ENCODE measurements at regions not wholly inside any gene's neighbourhood (a gene's known extent, or its start where the extent isn't known, plus 50 kb on each side); places are given as distances from the start of the nearest gene placed in this dataset.

DNA sequence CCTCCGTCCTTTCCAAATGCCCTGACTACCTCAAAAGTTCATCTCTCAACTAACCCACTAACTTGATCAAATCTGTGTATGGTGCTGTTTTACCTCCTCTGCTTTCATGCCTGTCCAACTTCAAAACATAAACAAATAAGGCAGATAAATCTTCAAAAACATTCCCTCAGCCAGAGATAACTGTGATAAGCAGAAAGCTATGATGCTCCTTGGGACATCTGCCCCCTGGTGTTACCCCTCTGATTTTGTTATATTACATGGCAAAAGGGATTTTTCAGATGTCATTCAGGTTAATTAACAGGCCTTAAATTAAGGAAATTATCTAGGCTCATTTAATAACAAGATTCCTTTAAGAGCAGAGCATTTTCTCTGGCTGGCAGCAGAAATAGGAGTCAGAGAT, 810.8 kb upstream of the CHAC2 start:
- no peaks in the 10 kb centered on the region for H3K36me3 Mint-ChIP-seq
- no peaks in the 10 kb centered on the region for H3K4me1 Mint-ChIP-seq
- DNase-seq (no peak), ATAC-seq (no peak)
- POLR2A ChIA-PET = no interaction called here
- H3K9me3 Mint-ChIP-seq = peaks cover 0 to 22% (median 6%) of the 10 kb centered on the region in 9 donors
- H3K4me3 Mint-ChIP-seq = no peak overlapping the region
- no peak overlapping the region for H3K27ac Mint-ChIP-seq
- H3K27me3 Mint-ChIP-seq = no peaks in the 10 kb centered on the region

DNA sequence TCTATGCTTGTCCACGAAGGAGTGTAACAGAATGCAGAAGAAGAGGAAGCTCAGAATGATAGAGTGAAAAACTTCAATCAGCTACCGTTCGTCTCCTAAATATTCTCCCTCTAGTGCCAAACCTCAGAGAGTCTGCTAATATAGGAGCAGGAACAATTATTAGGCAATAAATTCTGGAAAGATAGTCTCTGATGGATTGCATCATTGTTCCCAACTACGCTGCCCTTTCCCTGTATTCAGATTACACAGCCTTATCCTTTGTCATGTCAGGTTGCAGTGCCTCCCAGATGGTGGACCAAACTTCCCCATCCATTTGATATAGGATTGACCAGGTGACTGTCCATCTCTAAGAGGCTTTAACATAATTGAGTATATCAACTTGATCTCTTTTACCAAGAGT, 811.5 kb upstream of the CHAC2 start:
- Mint-ChIP-seq H3K4me1 (no peaks in the 10 kb centered on the region), H3K4me3 (no peak overlapping the region), H3K36me3 (no peaks in the 10 kb centered on the region), H3K27ac (no peak overlapping the region), H3K9me3 (peaks cover 0 to 20% (median 5%) of the 10 kb centered on the region in 9 donors), H3K27me3 (no peaks in the 10 kb centered on the region)
- DNase-seq (no peak), ATAC-seq (no peak)
- POLR2A ChIA-PET = no interaction called here

DNA sequence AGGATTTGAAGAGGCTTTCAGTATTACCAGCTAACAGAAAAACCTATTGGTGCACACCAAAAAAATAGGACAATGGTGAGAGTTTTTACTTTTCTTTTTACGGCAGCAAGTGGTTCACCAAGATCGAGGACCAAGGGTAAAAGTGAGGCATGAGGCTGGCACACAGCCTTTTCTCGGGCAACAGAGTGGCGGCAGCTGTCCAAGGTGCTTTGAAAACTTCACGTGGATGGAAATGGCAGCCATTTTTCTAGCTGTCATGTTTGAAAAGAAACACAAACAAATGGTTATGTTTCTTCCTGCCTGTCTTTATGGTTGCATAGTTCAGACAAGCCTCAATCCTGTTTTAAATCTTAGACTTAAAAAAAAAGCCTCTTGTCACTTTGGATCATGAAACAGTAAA, 812.5 kb upstream of the CHAC2 start:
- Mint-ChIP-seq H3K4me1 (no peaks in the 10 kb centered on the region), H3K9me3 (peaks cover 0 to 13% (median 6%) of the 10 kb centered on the region in 9 donors), H3K27ac (no peak overlapping the region), H3K27me3 (no peaks in the 10 kb centered on the region), H3K4me3 (no peak overlapping the region), H3K36me3 (no peaks in the 10 kb centered on the region)
- no peak for ATAC-seq
- no peak for DNase-seq
- POLR2A ChIA-PET = no interaction called here

DNA sequence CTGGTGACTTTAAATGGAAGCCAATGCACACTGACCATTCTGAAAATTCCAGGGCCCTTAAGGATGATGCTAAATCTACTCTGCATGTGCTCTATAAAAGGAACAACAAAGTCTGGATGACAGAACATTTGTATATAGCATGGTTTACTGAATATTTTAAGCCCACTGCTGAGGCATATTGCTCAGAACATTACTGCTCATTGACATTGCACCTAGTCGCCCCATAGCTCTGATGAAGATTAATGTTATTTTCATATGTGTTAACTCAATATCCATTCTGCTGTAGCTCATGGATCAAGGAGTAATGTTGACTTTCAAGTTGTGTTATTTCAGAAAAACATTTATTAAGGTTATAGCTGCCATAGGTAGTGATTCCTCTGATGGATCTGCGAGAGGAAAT, 827.5 kb upstream of the CHAC2 start:
- no peaks in the 10 kb centered on the region for H3K4me1 Mint-ChIP-seq
- POLR2A ChIA-PET = no interaction called here

DNA sequence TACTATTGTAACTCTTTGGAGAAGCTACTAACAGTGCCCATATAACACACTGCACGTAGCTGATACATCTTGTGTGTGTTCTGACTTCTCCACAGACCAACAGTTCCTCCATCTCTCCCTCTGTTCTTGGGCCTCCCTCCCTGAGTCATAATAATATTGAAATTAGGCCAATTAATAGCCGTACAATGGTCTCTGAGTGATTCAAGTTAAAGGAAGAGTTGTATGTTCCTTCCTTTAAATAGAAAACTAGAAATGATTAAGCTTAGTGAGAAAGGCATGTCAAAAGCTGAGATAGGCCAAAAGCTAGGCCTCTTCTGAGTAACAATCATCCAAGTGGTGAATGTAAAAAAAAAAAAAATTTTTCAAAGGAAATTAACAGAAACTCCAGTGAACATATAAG, 828.4 kb upstream of the CHAC2 start:
- no peak for ATAC-seq
- Mint-ChIP-seq H3K4me3 (no peak overlapping the region), H3K27me3 (no peaks in the 10 kb centered on the region), H3K4me1 (no peaks in the 10 kb centered on the region), H3K36me3 (no peaks in the 10 kb centered on the region), H3K9me3 (peaks cover 0 to 3% (median 0%) of the 10 kb centered on the region in 9 donors), H3K27ac (no peak overlapping the region)
- POLR2A ChIA-PET = no interaction called here
- no peak for DNase-seq

More for the DNA sequence above, 827.5 kb upstream of the CHAC2 start:
- H3K27ac Mint-ChIP-seq = no peak overlapping the region
- H3K9me3 Mint-ChIP-seq = peaks cover 0 to 3% (median 0%) of the 10 kb centered on the region in 9 donors
- H3K36me3 Mint-ChIP-seq = no peaks in the 10 kb centered on the region
- H3K4me3 Mint-ChIP-seq = no peak overlapping the region
- DNase-seq = no peak
- no peaks in the 10 kb centered on the region for H3K27me3 Mint-ChIP-seq
- ATAC-seq = no peak

DNA sequence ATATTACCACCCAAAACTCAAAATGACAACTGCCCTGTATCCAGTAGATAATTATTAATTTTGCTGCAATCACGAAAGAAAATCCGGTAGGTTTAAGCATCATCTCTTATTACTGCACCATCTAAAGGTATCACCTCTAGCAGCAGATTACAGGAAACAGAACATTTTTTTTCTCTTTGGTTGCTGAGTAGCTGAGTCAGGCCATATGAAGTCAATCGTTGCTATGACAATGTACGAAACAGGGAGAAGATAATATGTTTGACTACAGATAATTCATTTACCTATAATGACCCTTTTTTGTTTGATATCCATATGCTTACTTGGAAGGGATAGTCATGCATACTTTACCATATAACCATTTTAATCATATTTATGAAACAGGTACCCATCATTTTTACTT, 831.6 kb upstream of the CHAC2 start:
- Mint-ChIP-seq H3K4me3 (no peak overlapping the region), H3K27ac (no peak overlapping the region), H3K27me3 (no peaks in the 10 kb centered on the region), H3K36me3 (no peaks in the 10 kb centered on the region), H3K4me1 (no peaks in the 10 kb centered on the region), H3K9me3 (peaks cover 0 to 15% (median 0%) of the 10 kb centered on the region in 9 donors)
- POLR2A ChIA-PET = no interaction called here
- DNase-seq = no peak
- no peak for ATAC-seq

DNA sequence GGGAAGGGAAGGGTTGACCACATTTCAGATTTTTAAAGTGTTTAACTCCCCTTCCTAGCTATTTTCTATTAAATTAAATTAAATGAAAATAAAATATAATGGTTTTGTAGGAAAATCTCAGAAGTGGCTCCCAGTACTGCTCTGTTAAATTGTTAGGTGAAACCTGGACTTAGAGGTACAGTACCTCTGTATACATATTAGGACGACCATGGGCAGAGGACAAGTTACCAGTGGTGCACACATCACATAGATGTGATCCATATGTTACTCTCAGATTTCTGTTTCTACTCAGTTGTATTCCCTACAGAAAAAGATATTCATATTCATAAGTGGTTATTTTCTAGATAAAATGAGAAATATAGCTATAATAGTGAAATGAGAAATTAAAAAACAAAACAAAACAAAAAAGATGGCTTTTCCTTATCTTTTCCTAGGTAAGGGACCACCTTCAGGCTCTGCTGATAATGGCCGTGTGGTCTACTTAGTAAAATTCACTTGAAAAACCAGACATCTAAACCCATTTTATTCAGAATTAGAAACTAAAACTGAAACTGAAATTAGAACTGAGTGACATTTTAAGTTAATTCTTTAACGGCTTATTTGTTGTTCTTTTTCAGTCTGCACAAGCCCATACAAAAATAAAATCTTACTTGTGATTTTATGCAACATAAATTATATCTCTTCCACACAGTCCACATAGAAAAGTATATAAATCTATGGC, 832.5 kb upstream of the CHAC2 start:
- peaks cover 0 to 19% (median 5%) of the 10 kb centered on the region in 9 donors for H3K9me3 Mint-ChIP-seq
- H3K4me1 Mint-ChIP-seq = no peaks in the 10 kb centered on the region
- H3K4me3 Mint-ChIP-seq = no peak overlapping the region

DNA sequence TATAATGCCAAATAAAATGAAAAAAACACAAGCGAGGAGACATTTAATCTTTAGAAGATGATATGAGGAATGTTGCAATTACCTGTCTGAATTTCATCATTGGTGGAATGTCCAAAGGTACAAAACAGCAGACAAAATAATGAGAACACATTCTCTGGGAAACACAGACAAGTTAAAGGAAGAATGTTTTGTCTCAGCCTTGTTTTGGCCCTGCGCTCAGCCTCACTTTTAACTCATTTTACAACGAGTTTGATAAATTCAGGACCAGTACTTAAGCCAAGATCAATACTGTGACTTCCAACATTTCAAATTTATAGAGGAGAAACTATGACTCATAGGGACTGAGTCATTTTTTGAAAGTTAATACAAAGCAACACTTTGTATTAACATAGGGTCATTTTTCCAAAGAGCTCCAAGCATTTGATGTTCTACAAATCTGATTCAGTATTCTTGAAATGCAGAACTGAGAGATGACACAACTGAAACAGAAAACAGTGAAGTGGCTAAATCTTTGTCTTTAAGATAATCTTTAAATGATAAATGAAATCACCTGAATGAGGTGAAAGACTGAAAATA, 833.2 kb upstream of the CHAC2 start:
- Mint-ChIP-seq H3K9me3 (peaks cover 0 to 19% (median 5%) of the 10 kb centered on the region in 9 donors), H3K27ac (no peak overlapping the region), H3K36me3 (no peaks in the 10 kb centered on the region), H3K4me1 (no peaks in the 10 kb centered on the region), H3K27me3 (no peaks in the 10 kb centered on the region), H3K4me3 (no peak overlapping the region)
- ATAC-seq (no peak), DNase-seq (no peak)
- POLR2A ChIA-PET = no interaction called here

More for the DNA sequence above, 832.5 kb upstream of the CHAC2 start:
- ATAC-seq (no peak), DNase-seq (no peak)
- Mint-ChIP-seq H3K27ac (no peak overlapping the region), H3K27me3 (no peaks in the 10 kb centered on the region), H3K36me3 (no peaks in the 10 kb centered on the region)
- POLR2A ChIA-PET = no interaction called here

DNA sequence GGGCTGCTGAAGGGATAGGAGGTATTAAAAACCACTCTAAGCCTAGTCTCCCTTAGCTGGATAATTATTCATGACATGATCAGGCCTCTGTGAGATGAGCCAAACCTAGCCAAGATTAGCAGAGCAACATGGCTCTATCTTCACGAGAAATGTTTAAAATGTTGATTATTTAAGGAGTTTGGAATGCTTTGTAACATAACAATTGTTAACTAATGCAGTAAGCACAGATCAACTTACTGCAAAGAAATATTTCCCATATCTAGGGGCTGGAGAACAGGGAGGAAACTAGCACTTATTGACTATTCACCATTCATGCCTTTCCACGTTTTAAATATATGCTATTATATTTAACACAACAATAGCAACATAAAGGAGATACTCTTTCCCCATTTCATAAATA, 833.7 kb upstream of the CHAC2 start:
- no peak overlapping the region for H3K4me3 Mint-ChIP-seq
- H3K9me3 Mint-ChIP-seq = peaks cover 0 to 19% (median 8%) of the 10 kb centered on the region in 9 donors
- POLR2A ChIA-PET = no interaction called here
- ATAC-seq (no peak), DNase-seq (no peak)
- H3K27me3 Mint-ChIP-seq = no peaks in the 10 kb centered on the region
- H3K36me3 Mint-ChIP-seq = no peaks in the 10 kb centered on the region
- H3K4me1 Mint-ChIP-seq = no peaks in the 10 kb centered on the region
- no peak overlapping the region for H3K27ac Mint-ChIP-seq

DNA sequence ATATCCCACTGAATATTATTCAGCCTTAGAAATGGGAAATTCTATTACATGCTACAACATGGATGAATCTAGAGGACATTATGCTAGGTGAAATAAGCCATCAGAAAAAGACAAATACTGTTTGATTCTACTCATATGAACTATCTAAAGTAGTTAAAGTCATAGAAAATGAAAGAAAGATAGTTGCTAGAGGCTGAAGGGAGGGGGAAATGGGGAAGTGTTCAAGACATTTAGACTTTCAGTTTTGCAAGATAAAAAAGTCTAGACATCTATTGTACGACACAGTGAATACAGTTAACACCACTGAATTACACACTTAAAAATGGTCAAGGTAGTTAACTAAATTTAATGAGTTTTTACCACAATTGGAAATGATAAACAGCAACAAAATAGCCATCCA, 835.9 kb upstream of the CHAC2 start:
- ATAC-seq (no peak), DNase-seq (no peak)
- POLR2A ChIA-PET = no interaction called here
- Mint-ChIP-seq H3K36me3 (no peaks in the 10 kb centered on the region), H3K27me3 (no peaks in the 10 kb centered on the region), H3K9me3 (peaks cover 0 to 23% (median 8%) of the 10 kb centered on the region in 9 donors), H3K4me3 (no peak overlapping the region), H3K4me1 (no peaks in the 10 kb centered on the region), H3K27ac (no peak overlapping the region)

DNA sequence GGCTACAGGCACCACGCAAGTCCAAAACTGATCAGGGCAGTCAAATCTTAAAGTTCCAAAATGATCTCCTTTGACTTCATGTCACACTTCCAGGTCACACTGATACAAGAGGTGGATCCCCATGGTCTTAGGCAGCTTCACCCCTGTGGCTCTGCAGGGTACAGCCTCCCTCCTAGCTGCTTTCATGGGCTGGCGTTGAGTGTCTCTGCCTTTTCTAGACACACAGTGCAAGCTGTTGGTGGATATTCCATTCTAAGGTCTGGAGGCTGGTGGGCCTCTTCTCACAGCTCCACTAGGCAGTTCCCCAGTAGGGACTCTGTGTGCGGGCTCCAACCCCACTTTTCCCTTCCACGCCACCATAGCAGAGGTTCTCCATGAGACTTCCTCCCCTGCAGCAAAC, 838.2 kb upstream of the CHAC2 start:
- Mint-ChIP-seq H3K4me1 (no peaks in the 10 kb centered on the region), H3K9me3 (peaks cover 0 to 23% (median 8%) of the 10 kb centered on the region in 9 donors), H3K36me3 (no peaks in the 10 kb centered on the region), H3K27me3 (no peaks in the 10 kb centered on the region), H3K4me3 (no peak overlapping the region), H3K27ac (no peak overlapping the region)
- POLR2A ChIA-PET = no interaction called here
- DNase-seq (no peak), ATAC-seq (no peak)

DNA sequence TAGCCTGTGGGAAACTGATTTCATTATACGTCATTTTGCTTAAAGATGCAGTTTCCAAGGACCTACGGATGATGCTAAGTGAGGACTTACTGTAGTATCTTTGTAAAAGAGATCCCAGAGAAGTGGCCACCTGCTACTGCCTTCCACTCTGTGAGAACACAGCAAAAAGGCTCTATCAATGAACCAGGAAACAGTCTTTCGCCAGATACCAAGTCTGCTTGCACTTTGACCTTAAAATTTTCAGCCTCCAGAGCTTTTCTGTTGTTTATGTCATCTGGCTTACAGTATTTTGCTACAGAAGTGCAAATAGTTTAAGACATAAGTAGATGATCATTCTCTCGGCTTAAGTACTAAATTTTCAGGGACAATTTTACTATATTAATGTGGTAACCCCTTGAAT, 847.9 kb upstream of the CHAC2 start:
- ATAC-seq (no peak), DNase-seq (no peak)
- H3K36me3 Mint-ChIP-seq = no peaks in the 10 kb centered on the region
- H3K4me1 Mint-ChIP-seq = no peaks in the 10 kb centered on the region
- POLR2A ChIA-PET = no interaction called here
- peaks cover 0 to 9% (median 1%) of the 10 kb centered on the region in 9 donors for H3K9me3 Mint-ChIP-seq
- no peak overlapping the region for H3K4me3 Mint-ChIP-seq
- H3K27ac Mint-ChIP-seq = no peak overlapping the region
- no peaks in the 10 kb centered on the region for H3K27me3 Mint-ChIP-seq

DNA sequence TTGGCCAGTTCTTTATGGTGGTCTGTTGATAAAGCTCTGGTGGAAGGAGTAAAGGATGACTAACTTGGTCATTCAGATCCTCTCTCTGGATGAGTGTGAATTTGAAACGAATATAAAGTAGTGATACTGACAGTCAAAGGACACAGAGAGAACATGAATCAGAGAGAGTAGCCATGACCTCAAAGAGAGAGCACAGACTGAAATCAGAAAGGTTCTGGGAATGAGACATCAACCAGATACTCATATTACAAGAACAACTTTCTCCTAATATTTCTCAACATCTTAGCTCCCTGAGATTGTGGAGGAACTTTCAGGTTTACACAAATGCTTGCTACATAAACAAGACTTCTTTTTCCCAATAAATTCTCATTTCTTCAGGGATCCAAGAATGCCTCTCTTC, 849.1 kb upstream of the CHAC2 start:
- Mint-ChIP-seq H3K27ac (no peak overlapping the region), H3K36me3 (no peaks in the 10 kb centered on the region), H3K4me3 (no peak overlapping the region), H3K27me3 (no peaks in the 10 kb centered on the region), H3K4me1 (no peaks in the 10 kb centered on the region), H3K9me3 (peaks cover 0 to 9% (median 0%) of the 10 kb centered on the region in 9 donors)
- POLR2A ChIA-PET = no interaction called here
- no peak for DNase-seq
- ATAC-seq = no peak

DNA sequence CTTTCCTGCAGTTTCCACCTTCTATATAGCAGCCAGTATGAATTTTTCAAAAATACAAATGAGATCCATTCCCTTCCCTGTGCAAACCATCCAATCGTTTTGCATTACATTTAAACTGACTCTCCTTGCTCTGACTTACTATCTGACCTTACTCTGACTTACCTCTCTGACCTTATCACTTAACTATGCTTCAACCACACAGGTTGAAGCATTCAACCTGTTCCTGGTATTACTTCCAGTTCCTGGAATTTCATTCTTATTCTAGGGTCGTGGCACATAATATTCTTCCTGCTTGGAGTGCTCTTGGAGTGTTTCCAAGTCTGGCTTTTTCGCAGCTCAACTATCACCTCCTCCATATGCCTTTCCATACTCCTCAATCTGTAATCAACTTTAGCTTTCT, 850.6 kb upstream of the CHAC2 start:
- Mint-ChIP-seq H3K36me3 (no peaks in the 10 kb centered on the region), H3K9me3 (peaks cover 0 to 9% (median 0%) of the 10 kb centered on the region in 9 donors), H3K27me3 (no peaks in the 10 kb centered on the region), H3K4me1 (no peaks in the 10 kb centered on the region), H3K27ac (no peak overlapping the region), H3K4me3 (no peak overlapping the region)
- no peak for ATAC-seq
- POLR2A ChIA-PET = no interaction called here
- DNase-seq = no peak

Data from naive thymus-derived CD8-positive, alpha-beta T cell (primary cell).